Stomach (tissue), 4 donors: ENCODE measurements at regions not wholly inside any gene's neighbourhood (a gene's known extent, or its start where the extent isn't known, plus 50 kb on each side); places are given as distances from the start of the nearest gene placed in this dataset.

Experiments
- CTCF ChIP-seq, 7 experiments: fragments of 450-650 bp in 4 of 7; fragments of 200-600 bp in 3 of 7; sonication (generic) in 3 of 7; IDR thresholded peaks; one replicate each; pipeline ENCODE4 v1.5.1; 2016 to 2019; ENCODE audit warnings: antibody characterized with exemption in 7 of 7, control low read depth in 2 of 7, mild to moderate bottlenecking in 1 of 7
- POLR2A ChIP-seq, 4 donors: fragments of 450-650 bp; IDR thresholded peaks; one replicate each; pipeline ENCODE4 v1.6.1; 2016; ENCODE audit warnings: antibody characterized with exemption in 4 of 4, control low read depth in 2 of 4, mild to moderate bottlenecking in 1 of 4, moderate library complexity in 1 of 4

GRCh38 chr21:35479065-35479448, 430.0 kb upstream of the RUNX1 start:
- TF ChIP-seq CTCF (IDR thresholded peaks at IDR 0.05) (no peak), POLR2A (IDR thresholded peaks at IDR 0.05) (no peak)
